ENCODE measurements at regions not wholly inside any gene's neighbourhood (a gene's known extent, or its start where the extent isn't known, plus 50 kb on each side); places are given as distances from the start of the nearest gene placed in this dataset.
"Not testable (repeated sequence)": the region's sequence is repeated elsewhere in the genome, so short reads cannot be mapped to it uniquely, and the experiment has no call there.

DNA sequence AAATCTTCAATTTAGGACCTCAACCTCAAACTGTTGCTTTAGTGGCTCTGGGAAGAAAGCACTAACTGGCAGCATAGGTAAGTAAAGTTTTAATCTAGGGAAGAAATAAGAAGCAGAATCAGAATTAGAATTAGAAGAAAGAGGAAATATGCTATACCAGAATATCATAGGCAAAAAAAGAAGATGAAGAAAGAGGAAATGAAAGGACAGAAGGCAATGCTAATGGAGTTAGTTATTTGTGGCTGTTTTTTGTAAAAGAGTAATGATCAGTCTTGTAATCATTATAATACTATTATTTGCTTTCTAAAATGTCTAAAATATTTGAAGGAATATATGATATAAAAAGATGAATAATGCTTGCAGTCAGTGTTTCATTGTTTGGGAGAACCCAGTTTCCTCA is 122.9 kb downstream of the FAM72C start:
- not testable (repeated sequence) for TF ChIP-seq TCF7L2 (IDR thresholded peaks at IDR 0.05; ENCODE audit: borderline replicate concordance, extremely low read depth, insufficient read depth, insufficient read length); CTCF (IDR thresholded peaks at IDR 0.05 in 2 of 3, conservative IDR thresholded peaks at IDR 0.05 in 1 of 3; ENCODE audit: borderline replicate concordance in 1 of 3, insufficient read depth in 1 of 3, low read depth in 2 of 3, low read length in 2 of 3); POLR2A (IDR thresholded peaks at IDR 0.05; ENCODE audit: borderline replicate concordance, extremely low read depth, insufficient read depth, insufficient read length); ZFX (IDR thresholded peaks at IDR 0.05); SRF (IDR thresholded peaks at IDR 0.05; ENCODE audit: low read depth); EZH2 (IDR thresholded peaks at IDR 0.05); SP1 (IDR thresholded peaks at IDR 0.05; ENCODE audit: low read depth); RAD21 (IDR thresholded peaks at IDR 0.05; ENCODE audit: low read depth)

Measured in HCT116 (cell line).